ENCODE measurements at regions not wholly inside any gene's neighbourhood (a gene's known extent, or its start where the extent isn't known, plus 50 kb on each side); places are given as distances from the start of the nearest gene placed in this dataset.
"Not testable (repeated sequence)": the region's sequence is repeated elsewhere in the genome, so short reads cannot be mapped to it uniquely, and the experiment has no call there.

DNA sequence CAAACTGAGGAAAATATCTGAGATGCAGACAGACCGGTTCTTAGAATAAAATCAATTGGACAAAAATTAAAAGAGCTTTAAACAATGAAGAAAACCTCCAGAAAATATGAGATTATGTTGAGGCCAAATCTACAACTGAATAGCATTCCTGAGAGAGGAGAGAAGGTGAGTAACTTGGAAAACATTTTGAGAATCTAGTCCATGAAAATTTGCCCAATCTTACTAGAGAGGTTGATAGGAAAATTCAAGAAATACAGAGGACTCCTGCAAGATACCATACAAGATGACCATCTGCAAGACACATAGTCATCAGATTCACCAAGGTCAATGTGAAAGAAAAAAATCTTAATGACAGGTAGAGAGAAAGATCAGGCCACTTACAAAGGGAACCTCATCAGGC, 437.7 kb upstream of the ADGRB3 start:
- no peak for DNase-seq
- no peak for TF ChIP-seq POLR2A (IDR thresholded peaks at IDR 0.05)
- TF ChIP-seq CTCF (IDR thresholded peaks at IDR 0.05): no peak
- Histone ChIP-seq H3K27ac (no peak overlapping the region), H3K27me3 (no peaks in the 10 kb centered on the region), H3K36me3 (replicated peaks in 1 of 2) (no peaks in the 10 kb centered on the region), H3K4me3 (no peak overlapping the region), H3K4me1 (replicated peaks in 1 of 2) (no peaks in the 10 kb centered on the region), H3K9me3 (replicated peaks in 1 of 3) (no peaks in the 10 kb centered on the region)
- 71 to 89% (median 78%) methylated on average over 1 of the region's 1 CpG for WGBS, 4 donors
- intact Hi-C loops (cut with DNase I): no loop called here

DNA sequence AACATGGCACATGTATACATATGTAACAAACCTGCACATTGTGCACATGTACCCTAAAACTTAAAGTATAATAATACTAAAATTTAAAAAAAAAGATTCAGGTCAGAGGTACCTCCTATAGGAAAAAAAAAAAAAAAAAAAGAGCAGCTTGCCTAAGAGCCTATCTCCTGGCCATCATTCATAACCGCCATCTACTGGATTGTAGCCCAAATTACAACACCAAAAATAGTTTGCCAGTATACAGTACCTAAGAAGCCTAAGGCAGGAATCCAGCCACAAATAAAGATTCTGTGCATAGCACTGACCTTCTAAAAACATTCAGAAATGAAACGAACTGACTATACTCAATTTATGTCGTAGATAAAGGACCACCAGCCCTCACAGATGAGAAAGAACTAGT, 438.4 kb upstream of the ADGRB3 start:
- DNase-seq: no peak
- intact Hi-C loops (cut with DNase I): no loop called here
- Histone ChIP-seq H3K36me3 (replicated peaks in 1 of 2) (no peaks in the 10 kb centered on the region), H3K9me3 (replicated peaks in 1 of 3) (no peaks in the 10 kb centered on the region), H3K4me1 (replicated peaks in 1 of 2) (no peaks in the 10 kb centered on the region), H3K4me3 (no peak overlapping the region), H3K27me3 (no peaks in the 10 kb centered on the region), H3K27ac (no peak overlapping the region)
- no peak for TF ChIP-seq CTCF (IDR thresholded peaks at IDR 0.05)
- TF ChIP-seq POLR2A (IDR thresholded peaks at IDR 0.05): no peak
- 14 to 51% (median 35%) methylated on average over 3 of the region's 3 CpGs for WGBS, 4 donors

DNA sequence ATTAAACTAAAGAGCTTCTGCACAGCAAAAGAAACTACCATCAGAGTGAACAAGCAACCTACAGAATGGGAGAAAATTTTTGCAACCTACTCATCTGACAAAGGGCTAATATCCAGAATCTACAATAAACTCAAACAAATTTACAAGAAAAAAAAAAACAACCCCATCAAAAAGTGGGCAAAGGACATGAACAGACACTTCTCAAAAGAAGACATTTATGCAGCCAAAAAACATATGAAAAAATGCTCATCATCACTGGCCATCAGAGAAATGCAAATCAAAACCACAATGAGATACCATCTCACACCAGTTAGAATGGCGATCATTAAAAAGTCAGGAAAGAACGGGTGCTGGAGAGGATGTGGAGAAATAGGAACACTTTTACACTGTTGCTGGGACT, 439.3 kb upstream of the ADGRB3 start:
- DNase-seq; H3K4me3 ChIP-seq; H3K4me1 ChIP-seq (replicated peaks in 1 of 2); H3K27ac ChIP-seq; intact Hi-C loops (cut with DNase I); H3K36me3 ChIP-seq (replicated peaks in 1 of 2); H3K9me3 ChIP-seq (replicated peaks in 1 of 3); H3K27me3 ChIP-seq: not testable (repeated sequence)
- WGBS, 4 donors: 69 to 84% (median 83%) methylated on average over 2 of the region's 2 CpGs

DNA sequence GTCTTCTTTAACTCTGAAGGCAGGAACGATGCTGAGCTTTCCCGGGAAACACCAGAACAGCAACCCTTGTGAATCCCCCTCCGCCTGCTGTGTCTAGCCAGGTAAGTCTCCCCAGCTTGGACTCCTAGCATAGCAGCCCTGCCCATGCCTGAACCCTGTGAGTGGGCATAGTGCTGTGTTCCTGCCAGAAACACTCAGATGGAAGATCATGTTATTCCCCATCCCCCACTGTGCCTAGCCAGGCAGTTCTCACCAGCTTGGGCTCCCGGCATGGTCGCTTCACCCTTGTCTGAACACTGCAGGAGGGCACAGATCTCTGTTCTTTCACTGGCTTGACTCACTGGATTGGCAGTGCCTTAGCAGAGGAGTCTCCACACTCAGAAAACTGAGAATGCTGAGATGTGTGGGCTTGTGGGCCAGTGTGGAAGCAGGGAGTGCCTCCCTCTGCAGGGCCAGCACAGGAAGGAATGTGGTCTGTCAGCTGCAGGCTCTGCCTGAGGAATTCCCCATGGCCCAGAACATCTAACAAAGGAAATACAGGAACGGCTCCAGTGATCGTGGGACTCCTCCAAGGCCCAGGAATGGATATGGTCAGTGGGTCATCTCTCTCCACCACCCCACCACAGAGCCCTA, 440.1 kb upstream of the ADGRB3 start:
- Histone ChIP-seq H3K4me3 (no peak overlapping the region), H3K4me1 (replicated peaks in 1 of 2) (no peaks in the 10 kb centered on the region), H3K36me3 (replicated peaks in 1 of 2) (no peaks in the 10 kb centered on the region), H3K27me3 (no peaks in the 10 kb centered on the region), H3K27ac (no peak overlapping the region), H3K9me3 (replicated peaks in 1 of 3) (no peaks in the 10 kb centered on the region)
- WGBS, 4 donors: 58 to 100% (median 74%) methylated on average over 2 to 7 of the region's 7 CpGs
- intact Hi-C loops (cut with DNase I): no loop called here
- DNase-seq: no peak
- no peak for TF ChIP-seq POLR2A (IDR thresholded peaks at IDR 0.05)
- no peak for TF ChIP-seq CTCF (IDR thresholded peaks at IDR 0.05)

GRCh38 chr6:68192988-68193387, 442.1 kb upstream of the ADGRB3 start:
- no peaks in the 10 kb centered on the region for H3K4me1 ChIP-seq (replicated peaks in 1 of 2)
- H3K27ac ChIP-seq: no peak overlapping the region
- H3K4me3 ChIP-seq: no peak overlapping the region
- intact Hi-C loops (cut with DNase I): no loop called here
- H3K9me3 ChIP-seq (replicated peaks in 1 of 3): no peaks in the 10 kb centered on the region
- TF ChIP-seq POLR2A (IDR thresholded peaks at IDR 0.05): no peak
- no peak for TF ChIP-seq CTCF (IDR thresholded peaks at IDR 0.05)
- no peak for DNase-seq
- H3K27me3 ChIP-seq: no peaks in the 10 kb centered on the region
- 60 to 76% (median 74%) methylated on average over 1 of the region's 1 CpG for WGBS, 4 donors
- H3K36me3 ChIP-seq (replicated peaks in 1 of 2): no peaks in the 10 kb centered on the region
